ENCODE measurements at regions not wholly inside any gene's neighbourhood (a gene's known extent, or its start where the extent isn't known, plus 50 kb on each side); places are given as distances from the start of the nearest gene placed in this dataset.
"Not testable (repeated sequence)": the region's sequence is repeated elsewhere in the genome, so short reads cannot be mapped to it uniquely, and the experiment has no call there.

DNA sequence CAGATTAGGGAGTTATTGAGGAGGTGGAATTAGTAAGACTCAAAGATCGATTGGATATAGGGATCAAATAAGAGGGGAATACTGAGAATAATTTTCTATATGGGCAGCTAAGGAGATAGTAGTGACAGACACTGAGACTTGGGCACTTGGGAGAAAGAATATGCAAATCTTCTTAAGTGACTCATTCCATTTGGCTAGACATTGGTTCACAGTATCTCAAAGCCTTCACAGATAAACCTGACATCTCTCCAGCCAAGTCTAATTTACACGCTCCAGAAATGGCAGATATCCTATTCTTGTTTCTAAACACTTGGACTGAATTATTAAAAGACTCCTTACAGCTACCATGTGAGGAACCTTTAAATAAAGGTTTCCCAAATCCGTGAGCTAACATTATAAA, 104.6 kb upstream of the ADAMTS9 start:
- DNase-seq = no peak

DNA sequence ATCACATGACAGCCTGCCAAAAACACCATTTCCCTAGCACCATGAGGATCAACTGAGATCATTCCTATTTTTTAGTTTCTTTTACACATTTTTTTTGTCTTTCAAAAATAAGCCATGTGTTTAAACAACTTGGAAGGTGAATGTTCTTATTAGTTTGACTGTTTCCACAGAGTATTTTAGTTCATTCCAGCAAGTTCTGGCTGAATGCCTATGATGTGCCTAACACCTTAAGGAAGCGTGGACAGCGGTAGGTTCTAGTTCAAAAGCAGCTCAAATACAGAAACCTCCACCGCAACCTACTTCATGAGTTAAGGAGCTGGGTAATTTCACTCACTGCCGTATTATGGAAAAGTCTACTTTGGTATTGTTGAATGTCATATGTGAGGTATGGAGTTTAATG, 101.3 kb upstream of the ADAMTS9 start:
- DNase-seq = no peak

DNA sequence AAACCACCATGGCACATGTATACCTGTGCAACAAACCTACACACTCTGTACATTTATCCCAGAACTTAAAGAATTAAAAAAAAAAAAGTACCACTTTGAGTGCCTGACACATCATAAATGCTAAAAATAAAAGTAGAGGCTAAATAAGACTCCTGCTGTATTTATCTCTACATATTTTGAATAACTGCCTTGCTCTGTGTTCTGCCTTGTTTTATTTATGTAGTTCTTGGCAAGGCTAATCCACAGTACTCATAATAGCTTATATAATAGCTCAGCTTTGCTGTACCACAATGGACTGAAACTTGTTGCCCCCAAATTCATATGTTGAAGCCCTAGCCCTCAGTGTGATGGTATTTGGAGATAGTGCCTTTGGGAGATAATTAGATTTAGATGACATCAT, 95.4 kb upstream of the ADAMTS9 start:
- no peak for DNase-seq

DNA sequence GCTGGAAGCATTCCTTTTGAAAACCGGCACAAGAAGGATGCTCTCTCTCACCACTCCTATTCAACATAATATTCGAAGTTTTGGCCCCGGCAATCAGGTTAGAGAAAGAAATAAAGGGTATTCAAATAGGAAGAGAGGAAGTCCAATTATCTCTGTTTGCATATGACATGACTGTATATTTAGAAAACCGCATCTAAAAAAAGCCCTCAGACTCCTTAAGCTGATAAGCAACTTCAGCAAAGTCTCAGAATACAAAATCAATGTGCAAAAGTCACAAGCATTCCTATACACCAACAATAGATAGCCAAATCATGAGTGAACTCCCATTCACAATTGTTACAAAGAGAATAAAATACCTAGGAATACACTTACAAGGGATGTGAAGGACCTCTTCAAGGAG, 93.1 kb upstream of the ADAMTS9 start:
- DNase-seq = not testable (repeated sequence)

DNA sequence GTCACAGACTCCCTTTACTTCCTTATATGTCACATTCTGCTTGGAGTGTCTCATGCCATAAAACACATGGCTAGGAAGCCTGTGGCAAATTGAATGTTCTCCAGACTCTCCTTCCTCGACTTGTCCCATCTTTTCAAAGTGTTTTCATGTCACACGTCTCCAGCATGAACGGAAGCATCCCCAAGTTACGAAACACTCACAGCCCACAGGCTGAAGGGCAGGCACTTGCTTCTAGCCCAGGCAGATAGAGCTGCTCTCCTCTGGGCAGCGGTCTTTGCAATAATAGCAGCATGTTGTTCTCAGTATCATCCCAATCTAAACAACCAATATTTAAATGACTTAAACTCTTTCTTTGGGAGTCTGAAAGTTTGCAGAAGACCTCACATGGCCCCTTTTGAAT, 85.3 kb upstream of the ADAMTS9 start:
- DNase-seq = no peak

DNA sequence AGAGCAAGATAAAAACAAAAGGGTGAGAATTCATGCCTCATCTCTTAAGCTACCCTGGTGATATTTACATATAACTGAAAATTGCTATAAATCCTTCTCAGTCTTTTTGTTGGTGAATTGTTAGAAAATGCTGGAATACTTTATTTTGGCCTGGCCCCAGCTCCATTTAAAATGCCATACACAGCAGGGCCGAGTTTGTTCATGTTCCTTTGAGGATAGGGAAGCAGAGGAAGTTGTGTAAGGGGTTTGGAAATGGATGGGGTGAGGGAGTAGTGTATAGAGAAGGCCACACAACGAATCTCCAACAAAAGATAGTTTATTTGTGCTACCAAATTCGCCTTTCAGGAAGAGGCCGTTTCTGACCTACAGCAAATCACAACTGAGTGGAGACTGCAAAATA, 78.6 kb upstream of the ADAMTS9 start:
- no peak for DNase-seq

DNA sequence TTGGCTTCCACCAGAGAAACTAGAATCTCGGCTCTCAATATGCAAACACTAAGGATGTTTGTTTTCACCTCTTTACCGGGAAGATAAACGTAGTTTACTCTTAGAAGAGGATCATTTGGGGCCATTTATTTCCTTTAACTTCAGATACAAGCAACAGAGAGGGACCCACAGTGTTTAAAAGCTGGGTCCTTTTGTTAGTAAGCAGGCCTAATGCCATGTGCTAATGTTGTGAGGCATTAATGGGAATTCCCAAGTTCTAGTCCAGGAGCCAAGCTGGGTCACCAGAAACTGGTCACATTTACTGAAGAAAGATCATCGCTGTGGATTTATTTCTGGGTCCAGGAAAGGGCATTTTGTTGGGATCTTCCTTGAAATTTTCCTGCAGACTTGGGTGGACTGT, 78.1 kb upstream of the ADAMTS9 start:
- DNase-seq = no peak

DNA sequence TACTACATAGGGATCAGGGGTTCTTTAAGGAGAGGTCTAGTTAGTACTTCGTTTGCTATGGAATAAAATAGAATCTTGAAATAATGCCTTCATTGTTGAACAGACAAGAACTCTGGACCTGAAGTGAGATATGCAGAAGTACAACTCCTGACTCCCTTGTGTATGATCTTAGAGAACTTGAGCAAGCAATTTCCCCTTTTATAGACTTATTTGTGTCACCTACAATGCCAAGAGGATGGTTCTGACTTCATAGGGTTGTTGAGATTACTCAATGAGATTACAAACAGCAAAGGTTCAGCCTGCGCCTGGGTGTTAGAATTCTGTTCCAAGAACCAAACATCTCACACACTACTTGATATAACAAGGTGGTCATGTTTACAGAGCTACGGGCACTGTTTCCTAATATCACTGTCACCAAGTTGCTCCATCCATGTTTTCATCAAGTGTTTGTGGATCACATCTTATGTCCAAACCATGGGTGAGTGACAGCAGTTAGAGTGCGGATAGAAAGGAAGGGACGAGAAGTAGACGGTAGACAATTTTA, 76.7 kb upstream of the ADAMTS9 start:
- DNase-seq = no peak

DNA sequence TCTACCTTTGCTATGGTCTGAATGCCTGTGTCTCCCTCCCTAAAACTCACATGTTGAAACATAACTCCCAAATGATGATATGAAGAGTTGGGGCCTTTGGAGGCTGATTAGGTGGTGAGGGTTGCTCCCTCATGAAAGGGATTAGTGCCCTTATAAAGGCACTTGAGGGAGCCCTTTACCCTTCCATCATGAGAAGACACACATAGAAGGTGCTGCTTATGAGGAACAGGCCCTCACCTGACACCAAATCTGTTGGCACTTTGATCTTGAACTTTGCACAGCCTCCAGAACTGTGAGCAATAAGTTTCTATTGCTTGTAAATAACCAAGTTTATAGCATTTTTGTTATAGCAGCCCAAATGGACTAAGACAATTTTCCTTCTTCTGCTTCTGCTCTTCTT, 76.2 kb upstream of the ADAMTS9 start:
- DNase-seq = peak in 1 of 3 experiments; percentile 1

DNA sequence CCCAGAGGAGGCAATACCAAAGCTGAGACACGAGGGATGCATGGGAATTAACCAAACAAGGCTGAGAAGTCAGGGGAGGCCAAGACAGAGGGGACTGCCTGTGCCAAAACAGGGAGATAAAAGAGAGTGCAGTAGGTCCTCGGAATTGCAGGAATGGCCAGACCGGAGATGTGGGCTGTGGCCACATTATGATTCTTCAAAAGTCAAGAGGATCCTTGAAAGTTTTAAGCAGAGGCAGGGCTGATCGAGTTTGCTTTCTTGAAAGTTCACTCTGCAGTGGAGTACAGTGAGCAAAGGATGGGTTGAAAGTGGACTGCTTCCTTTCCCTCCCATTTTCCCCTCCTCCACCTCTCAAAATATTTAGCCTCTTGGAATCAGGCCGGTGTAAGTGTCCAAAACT, 73.9 kb upstream of the ADAMTS9 start:
- no peak for DNase-seq

DNA sequence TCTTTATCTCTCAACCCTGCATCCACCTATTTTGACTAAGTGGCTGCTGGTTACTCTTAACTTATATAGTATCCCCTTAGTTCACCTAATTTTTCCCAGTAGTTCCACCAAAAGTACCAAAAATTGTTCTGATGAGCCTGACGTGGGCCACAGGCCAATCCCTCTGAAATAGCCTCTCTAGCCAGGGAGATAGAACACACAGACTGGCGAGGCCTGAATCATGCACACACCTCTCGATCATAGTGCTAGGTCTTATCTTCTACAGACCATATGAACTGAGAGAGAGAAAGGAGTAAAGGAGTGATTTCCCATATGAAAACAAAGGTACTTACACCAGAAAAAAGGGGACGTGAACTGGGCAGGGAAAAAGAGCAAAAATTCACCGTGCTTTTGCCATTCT, 72.5 kb upstream of the ADAMTS9 start:
- DNase-seq = no peak

DNA sequence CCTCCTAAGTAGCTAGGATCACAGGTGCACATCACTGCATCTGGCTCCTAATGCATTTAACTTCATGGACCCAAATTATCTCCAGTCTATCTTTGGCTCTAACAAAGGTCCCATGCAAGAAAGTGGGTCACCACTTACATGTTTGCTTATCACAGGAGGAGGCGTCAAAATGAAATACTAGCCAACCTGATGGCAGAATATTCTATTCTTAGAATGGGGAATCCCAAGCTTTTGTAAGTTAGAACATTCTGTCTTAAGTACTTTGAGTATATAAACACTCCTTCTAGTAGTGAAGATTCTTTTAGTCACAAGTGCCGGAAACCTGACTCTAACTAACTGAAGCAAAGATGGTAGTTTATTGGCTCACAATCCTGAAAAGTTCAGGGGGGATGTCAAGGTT, 72.0 kb upstream of the ADAMTS9 start:
- no peak for DNase-seq

DNA sequence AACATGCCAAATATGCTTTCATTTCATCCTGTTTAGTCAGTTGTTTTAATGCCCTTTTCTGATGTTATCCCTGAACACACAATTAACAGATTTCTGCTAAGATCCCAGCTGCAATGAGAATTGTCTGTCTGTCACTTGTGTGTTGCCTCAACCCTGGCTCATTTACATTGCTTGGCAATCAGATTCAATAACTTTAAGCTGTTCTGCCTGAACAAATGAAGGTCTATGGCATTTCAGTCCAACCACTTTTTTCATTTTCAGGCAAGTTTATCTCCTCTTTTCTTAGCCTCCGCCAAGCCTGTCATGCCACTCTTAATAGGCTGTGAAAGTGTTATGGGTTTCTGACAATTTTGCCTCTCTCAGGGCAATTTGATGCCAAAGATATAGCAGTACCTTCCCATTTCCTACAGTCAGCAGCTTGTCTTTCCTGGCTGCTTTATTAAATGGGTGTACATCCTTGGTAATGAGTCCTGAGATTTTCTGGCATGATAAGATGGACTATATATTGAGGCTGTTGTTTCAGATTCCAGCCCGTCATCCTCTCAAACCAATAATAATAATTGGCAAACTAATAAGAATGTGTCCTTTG, 68.7 kb upstream of the ADAMTS9 start:
- DNase-seq = peak in 1 of 3 experiments; percentile 0

DNA sequence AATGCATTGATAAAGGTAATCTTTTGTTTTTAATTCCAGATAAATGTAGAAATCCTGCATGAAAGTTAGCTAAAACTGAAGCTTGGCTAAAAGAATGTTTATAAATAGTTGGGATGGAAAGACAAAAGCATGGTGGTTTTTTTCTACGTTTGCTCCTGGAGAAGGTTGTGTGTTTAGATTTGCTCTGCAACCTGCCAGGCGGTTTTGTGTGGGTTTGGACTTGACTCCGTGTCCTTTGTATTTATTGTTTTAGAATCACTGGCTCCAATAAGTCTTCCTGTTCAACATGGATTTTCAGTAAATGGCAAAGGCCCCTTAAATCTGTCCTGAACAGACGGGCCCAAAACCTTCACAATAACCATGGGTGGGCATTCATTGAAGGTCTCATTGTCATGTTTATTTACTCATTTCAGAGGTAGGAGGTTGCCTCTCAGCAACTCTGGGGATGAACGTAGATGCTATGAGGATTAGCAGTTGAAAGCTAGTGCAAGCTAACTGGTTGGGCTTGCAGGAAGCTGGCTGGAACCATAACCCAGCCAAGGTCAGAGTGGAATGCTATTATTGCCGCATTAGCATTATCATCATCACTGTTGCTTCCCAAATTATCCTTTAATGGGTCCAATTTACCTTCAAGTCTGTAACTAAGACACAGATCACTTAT, 60.6 kb upstream of the ADAMTS9 start:
- no peak for DNase-seq

DNA sequence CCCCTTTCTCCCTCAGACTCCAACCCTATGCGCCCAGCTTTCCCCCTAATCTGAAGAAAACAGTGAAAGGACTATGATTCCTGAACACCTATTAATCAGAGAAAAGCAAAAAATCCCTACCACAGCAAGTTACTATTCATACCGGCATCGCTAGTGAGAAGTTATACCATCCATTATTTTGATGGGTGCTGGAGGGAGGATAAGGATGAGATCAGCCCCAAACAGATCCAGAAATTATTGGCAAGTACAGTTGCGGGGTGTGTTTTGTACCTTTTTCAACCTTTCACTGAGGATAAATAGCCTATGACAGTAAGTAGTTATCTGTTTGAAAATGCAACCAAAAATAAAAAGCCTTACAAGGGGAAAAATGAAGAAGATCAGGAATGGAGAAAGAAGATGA, 59.9 kb upstream of the ADAMTS9 start:
- no peak for DNase-seq

DNA sequence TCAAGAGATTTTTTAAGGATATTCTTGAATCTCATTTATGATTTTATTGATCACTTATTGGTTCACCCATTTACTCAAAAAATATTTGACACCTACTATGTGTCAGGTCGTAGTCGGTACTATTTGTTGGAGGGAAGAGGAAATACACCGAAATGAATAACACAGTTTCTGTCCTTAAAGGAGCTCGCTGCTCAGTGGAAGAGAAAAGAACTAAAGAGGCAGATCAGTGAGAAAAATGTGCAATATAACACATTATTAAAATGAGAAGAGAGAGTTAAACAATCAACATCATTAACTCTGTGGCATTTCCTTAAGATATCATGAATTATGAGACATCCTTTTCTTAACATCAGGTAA, 56.1 kb upstream of the ADAMTS9 start:
- DNase-seq = no peak

DNA sequence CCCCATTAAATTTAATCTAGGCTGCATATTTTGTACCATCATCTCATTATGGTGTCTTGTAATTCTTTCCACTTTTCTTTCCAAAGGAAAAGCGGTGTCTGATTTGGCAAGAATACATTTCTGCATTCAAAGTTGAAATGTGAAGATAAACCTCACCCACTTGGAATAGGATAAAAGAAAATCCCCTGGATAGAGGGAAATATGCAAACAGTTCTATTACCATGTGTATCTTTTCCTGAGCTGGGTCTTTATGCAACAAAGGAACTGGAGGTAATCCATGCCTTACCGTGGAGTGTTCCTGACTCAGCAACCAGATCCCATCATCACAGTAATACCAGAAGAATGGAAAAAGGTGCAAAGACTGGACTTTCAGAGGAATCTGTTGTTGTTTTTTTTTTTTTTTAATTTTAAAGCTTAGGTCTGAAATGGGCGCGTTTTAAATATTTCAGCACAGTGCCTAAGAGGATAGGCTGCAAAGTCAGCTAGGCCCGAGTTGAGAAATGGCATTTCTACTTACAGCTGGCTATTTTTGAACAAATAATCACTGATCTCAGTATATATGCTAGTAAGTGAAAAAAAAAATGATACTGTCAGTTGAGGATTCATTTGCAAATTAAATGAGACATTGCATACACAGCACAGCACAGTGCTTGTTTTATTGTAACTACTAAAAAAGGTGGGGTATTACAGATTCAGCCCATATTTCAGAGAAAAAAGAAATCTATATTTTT, 55.5 kb upstream of the ADAMTS9 start:
- DNase-seq = no peak

DNA sequence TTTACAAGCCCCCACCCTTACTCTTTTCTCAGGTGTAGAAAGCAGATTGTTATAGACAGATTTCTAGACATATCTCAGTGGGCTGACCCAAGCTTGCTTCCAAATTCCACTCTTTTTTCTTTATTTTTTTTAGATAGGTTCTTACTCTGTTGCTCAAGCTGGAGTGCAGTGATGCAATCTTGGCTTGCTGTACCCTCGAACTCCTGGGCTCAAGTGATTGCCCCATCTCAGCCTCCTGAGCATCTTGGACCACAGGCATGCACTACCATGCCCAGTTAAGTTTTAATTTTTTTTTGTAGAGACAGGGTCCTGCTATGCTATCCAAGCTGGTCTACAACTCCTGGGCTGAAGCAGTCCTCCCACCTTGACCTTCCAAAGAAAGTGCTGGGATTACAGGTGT, 53.5 kb upstream of the ADAMTS9 start:
- no peak for DNase-seq

DNA sequence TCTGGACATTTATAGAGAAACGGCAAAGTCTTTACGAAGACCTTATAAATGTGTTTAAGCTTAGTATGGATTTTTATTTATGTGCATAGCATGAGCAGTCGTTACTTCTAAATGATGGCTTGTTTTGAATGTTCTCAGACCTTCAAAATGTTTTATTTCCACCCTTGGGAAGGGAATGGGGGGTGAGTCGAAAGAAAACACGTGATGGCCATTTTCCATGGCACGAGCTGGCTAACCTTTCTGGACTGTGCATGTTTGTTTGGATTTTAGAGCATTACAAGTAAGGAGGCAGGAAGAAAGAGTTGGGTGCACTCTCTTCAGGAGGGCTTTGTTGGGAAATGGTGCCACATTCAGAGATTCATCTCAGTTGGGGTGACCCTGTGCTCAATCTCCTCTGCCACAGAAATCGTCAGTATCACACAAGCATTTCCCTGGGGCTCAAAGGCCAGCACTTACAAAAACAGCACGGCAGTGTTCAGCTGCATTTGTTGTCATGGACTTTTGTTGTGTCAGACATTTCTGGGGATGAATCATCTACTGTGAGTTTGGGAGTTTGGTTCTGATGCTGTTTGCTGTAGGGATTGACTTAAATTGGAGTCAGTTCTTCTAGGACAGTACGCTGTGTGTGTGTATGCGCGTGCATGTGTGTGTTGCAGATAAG, 52.3 kb upstream of the ADAMTS9 start:
- DNase-seq = no peak

All from NCI-H1417 (cell line).